Suprapubic skin (tissue), 3 donors: ENCODE measurements at regions not wholly inside any gene's neighbourhood (a gene's known extent, or its start where the extent isn't known, plus 50 kb on each side); places are given as distances from the start of the nearest gene placed in this dataset.
"Not testable (repeated sequence)": the region's sequence is repeated elsewhere in the genome, so short reads cannot be mapped to it uniquely, and the experiment has no call there.

ENCODE experiments used
- POLR2AphosphoS5 ChIP-seq, 3 donors: sonication (generic); formaldehyde crosslinking; IDR thresholded peaks; one replicate each; pipeline ENCODE4 v1.6.1; 2017; ENCODE audit warnings: antibody characterized with exemption in 3 of 3
- TF ChIP-seq, protein P1 (sequence below), 2 donors: fragments of 200-600 bp in 1 of 2; fragments of 450-650 bp in 1 of 2; sonication (generic) in 1 of 2; IDR thresholded peaks; one replicate each; pipeline ENCODE4 v1.5.1; 2016 to 2019; ENCODE audit warnings: antibody characterized with exemption in 2 of 2, mild to moderate bottlenecking in 1 of 2, moderate library complexity in 1 of 2

DNA sequence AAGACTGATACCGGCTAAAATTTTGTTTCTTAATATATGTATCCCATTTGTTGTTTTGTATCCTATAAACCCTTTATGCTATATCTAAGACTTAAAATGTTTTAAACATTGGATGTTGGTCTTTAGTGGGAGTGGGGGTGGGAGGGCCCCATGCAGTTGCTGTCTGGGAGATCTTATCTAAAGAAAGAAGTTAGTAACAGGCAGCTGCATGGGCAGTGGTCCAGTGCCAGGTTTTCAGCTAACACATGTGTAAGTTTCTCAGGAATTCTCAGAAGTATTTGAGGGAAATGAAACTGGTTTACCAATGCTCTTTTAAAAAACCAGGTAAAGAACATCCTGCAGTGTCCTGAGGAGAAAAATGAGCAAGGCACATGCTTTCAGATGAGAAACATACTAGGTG, 738.3 kb upstream of the AMELY start:
- TF ChIP-seq, protein P1, sequence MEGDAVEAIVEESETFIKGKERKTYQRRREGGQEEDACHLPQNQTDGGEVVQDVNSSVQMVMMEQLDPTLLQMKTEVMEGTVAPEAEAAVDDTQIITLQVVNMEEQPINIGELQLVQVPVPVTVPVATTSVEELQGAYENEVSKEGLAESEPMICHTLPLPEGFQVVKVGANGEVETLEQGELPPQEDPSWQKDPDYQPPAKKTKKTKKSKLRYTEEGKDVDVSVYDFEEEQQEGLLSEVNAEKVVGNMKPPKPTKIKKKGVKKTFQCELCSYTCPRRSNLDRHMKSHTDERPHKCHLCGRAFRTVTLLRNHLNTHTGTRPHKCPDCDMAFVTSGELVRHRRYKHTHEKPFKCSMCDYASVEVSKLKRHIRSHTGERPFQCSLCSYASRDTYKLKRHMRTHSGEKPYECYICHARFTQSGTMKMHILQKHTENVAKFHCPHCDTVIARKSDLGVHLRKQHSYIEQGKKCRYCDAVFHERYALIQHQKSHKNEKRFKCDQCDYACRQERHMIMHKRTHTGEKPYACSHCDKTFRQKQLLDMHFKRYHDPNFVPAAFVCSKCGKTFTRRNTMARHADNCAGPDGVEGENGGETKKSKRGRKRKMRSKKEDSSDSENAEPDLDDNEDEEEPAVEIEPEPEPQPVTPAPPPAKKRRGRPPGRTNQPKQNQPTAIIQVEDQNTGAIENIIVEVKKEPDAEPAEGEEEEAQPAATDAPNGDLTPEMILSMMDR (IDR thresholded peaks at IDR 0.05) = not testable (repeated sequence)
- not testable (repeated sequence) for TF ChIP-seq POLR2AphosphoS5 (IDR thresholded peaks at IDR 0.05)
